SH-SY5Y (cell line): ENCODE measurements at regions not wholly inside any gene's neighbourhood (a gene's known extent, or its start where the extent isn't known, plus 50 kb on each side); places are given as distances from the start of the nearest gene placed in this dataset.

Source experiments
- GATA2 ChIP-seq: IDR thresholded peaks from 2 replicates; pipeline ENCODE4 v1.6.1; 2011; ENCODE audit warnings: mild to moderate bottlenecking, low read depth, low read length
- GATA3 ChIP-seq: IDR thresholded peaks from 2 replicates; pipeline ENCODE4 v1.6.1; 2011; ENCODE audit warnings: low read depth, mild to moderate bottlenecking, low read length, moderate library complexity

- TF ChIP-seq GATA2 (no peak), GATA3 (no peak)
Observed at GRCh38 chr15:61541516-61541915, 312.4 kb upstream of the RORA start.
